HG03354 (cell line): ENCODE measurements at regions not wholly inside any gene's neighbourhood (a gene's known extent, or its start where the extent isn't known, plus 50 kb on each side); places are given as distances from the start of the nearest gene placed in this dataset.
"Not testable (repeated sequence)": the region's sequence is repeated elsewhere in the genome, so short reads cannot be mapped to it uniquely, and the experiment has no call there.

Source experiments
- ATAC-seq: cut with Tn5 transposase; IDR thresholded peaks from one replicate; pipeline ENCODE4 v1.9.1; 2021; ENCODE audit warnings: mild to moderate bottlenecking; ENCODE audit not compliant: unreplicated experiment, poor library complexity, severe bottlenecking

DNA sequence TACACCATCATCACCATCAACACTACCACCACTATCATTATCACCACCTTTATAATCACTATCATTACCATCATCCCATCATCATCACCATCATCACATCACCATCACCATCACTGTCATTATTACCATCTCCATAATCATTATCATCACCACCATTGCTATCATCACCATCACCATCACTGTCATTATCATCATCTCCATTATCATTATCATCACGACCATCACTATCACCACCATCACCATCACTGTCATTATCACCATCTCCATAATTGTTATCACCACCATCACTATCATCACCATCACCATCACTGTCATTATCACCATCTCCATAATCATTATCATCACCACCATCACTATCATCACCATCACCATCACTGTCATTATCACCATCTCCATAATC, 279.6 kb upstream of the HS6ST1 start:
- ATAC-seq = not testable (repeated sequence)

DNA sequence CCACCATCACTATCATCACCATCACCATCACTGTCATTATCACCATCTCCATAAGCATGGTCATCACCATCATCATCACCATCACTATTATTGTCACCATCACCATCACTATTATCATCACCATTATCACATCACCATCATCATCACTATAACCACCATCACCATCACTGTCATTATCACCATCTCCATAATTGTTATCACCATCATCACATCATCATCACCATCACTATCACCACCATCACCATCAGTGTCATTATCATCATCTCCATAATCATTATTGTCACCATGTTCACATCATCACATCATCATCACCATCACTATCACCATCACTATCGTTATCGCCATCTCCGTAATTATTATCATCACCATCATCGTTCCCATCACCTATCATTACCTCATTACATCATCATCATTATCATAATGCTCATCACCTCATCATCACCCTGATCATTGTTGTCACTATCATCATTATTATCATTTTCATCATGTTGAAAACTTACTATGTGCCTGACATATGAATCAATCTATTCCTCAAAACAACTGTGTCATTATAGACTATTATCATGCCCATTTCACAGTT, 280.3 kb upstream of the HS6ST1 start:
- no peak for ATAC-seq

- no peak for ATAC-seq
Measured at GRCh38 chr2:128599700-128600099, 281.0 kb upstream of the HS6ST1 start.

GRCh38 chr2:128600581-128601297, 282.1 kb upstream of the HS6ST1 start:
- no peak for ATAC-seq

- no peak for ATAC-seq
Measured at GRCh38 chr2:128601298-128602037, 282.8 kb upstream of the HS6ST1 start.

- no peak for ATAC-seq
Measured at GRCh38 chr2:128602038-128602698, 283.5 kb upstream of the HS6ST1 start.

DNA sequence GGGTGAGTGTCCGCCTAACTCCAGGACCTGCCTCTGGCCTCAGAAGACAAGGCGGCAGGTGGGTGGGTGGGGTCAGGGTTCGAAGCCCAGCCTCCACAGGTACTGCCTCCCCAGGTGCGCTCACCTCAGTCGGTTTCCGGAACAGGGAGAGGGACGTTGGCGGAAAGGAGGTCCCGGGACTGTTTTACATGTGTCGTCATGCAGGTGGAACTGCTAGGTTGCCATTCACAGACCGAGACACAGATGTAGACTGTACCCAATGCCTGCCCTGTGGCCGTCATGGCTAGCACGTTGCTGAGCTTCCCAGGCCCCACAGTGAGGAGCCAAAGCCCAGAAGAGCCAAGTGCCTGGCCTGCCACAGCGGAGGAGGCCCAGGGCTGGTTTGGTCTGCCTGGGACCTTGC, 284.0 kb upstream of the HS6ST1 start:
- no peak for ATAC-seq

GRCh38 chr2:128603411-128603924, 284.8 kb upstream of the HS6ST1 start:
- ATAC-seq = no peak

DNA sequence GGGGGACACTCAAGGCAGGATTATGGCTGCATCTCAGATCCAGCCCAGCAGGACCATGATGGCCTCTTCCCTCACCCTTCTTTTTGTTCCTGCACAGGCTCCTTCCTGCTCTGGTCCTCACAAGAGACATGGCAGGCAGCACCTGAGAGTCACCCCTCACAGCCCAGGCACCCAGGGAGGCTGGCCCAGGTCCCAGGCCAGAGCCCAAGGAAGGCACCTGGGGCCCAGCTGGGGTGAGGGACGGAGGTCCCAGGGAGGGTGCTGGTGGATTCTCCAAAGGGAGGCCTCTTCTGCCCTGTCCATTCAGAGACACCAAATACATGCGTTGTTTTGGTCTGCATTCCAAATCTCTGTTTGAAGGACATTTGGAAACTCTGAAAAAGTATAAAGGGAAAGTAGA, 285.4 kb upstream of the HS6ST1 start:
- no peak for ATAC-seq

GRCh38 chr2:128604581-128604980, 285.9 kb upstream of the HS6ST1 start:
- not testable (repeated sequence) for ATAC-seq

DNA sequence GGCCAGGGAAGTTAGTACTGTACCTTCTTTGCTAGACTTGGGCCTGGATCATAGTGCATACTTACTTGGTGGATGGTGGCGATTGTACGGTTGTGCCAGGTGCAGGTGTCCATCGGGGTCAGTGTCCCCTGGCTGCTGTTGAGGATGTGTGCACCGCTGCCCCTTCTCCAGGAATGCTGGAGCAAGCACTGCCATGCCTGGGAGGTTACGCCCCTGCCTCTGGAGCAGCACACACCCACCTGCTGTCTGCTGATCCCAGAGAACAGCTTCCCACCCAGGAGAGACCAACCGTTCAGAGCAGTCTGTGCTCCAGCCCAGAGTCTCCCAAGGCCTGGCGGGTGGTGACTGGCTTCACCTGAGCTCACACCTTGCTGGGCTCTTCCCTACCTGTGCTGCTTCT, 286.8 kb upstream of the HS6ST1 start:
- no peak for ATAC-seq

- ATAC-seq = no peak
Measured at GRCh38 chr2:128605931-128606330, 287.3 kb upstream of the HS6ST1 start.

DNA sequence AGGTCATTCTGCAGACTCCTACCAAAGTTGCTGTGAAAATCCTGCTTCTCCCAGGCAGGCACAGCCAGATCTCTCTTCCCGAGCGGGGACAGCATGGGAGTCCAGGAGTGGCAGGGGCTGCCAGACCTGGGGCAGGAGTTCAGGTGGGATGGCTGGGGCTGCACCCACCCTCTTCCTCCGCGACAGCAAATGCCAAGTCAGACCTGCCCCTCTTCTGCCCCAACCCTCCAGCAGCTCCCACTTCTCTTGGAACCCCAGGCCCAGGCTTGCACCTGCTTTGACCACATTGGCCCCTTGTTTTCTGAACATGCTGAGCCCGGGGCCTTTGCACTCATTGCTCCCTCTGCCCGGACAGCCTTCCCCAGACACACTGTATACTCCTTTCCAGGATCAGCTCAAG, 288.2 kb upstream of the HS6ST1 start:
- ATAC-seq = no peak

GRCh38 chr2:128607440-128607839, 288.8 kb upstream of the HS6ST1 start:
- ATAC-seq = no peak

GRCh38 chr2:128607911-128608506, 289.3 kb upstream of the HS6ST1 start:
- ATAC-seq = no peak

DNA sequence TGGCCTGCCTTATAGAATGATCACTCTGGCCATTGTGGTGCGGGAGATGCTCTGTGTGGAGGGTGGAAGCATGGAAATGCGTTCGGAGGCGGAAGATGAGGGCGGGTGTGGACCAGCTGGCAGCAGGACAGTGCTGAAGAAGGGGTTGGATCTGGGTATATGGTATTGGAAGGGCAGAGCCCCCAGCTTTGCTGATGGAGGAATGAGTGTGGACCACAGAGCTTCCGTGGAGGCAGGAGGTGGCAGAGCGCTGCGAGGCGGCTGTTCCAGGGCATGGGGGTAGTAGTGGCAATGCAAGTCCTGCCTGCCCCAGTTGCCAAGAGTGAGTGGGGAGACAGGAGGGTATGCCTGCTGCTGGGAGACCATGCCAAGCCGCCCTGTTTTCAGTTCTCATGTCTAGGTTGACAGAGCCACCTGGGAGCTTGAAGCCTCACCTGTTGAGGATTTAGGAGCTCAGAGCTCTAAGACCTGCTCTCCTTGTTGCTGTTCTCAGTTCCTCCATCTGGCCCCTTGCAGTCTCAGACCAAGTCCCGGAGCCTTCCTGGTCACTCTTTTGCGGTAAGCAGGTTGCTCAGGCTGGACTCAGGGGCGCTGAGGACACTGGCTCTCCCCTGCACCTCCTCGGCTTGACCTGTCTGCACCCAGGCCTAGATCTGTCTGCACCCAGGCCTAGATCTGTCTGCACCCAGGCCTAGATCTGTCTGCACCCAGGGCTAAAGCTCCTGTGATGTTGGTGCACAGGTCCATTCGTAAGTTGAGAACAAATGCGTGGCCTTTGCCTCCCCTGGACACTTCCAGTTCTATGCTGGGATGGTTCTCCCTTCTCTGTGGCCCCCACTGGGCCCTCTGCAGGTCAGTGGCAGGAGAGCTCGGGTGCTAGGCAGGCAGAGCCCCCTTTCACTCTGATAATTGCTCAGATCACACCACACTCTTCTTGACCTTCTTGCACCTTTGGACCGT, 290.5 kb upstream of the HS6ST1 start:
- ATAC-seq = no peak

- ATAC-seq = no peak
Measured at GRCh38 chr2:128610496-128610895, 291.8 kb upstream of the HS6ST1 start.

GRCh38 chr2:128611421-128612320, 293.0 kb upstream of the HS6ST1 start:
- no peak for ATAC-seq
